Pons (tissue), 1 donor: ENCODE measurements at regions not wholly inside any gene's neighbourhood (a gene's known extent, or its start where the extent isn't known, plus 50 kb on each side); places are given as distances from the start of the nearest gene placed in this dataset.

Experiments
- DNase-seq: peaks from one replicate; pipeline ENCODE4 v3.0.0-alpha.2; 2016; ENCODE audit warnings: low spot score

- no peak for DNase-seq
Measured at GRCh38 chr2:37544591-37545031, 126.8 kb downstream of the CDC42EP3 start.

DNA sequence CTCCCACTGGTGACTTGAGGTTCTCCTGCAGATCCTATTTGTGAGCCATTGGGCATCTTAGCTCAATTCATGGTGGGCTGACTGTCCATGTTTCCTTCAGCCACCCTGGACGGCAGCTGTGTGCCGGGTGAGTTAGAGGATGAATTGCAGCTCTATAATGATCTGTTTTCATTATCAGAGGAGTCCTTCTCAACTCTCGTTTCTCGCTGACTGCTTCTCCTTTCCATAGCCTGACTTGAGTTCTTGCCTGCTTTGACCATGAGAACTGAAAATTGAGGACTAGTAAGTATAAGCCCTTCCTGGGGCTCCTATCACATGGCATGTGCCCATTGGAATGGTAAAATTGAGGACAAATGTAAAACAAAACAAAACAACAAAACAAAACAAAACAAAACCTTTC, 121.8 kb downstream of the CDC42EP3 start:
- no peak for DNase-seq

DNA sequence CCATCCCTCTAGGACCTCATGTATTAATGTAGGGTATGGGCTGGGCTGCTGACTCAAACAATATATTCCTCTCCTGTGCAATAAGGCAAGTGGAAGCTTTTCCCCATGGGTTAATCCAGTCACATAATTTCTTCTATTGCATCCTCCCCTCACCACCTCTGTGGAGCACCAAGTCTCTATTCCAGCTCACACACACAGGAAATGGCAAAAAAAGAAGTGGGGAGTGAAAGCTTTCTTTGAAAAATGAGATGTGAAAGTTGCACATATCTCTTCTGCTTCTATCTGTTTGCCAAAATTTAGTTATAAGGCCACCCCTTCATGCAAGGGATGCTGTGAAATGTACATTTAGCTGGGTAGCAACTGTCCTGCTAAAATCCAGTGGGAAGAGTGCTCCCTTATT, 121.3 kb downstream of the CDC42EP3 start:
- DNase-seq, result no peak

- DNase-seq, result no peak
Measured at GRCh38 chr2:37551783-37552182, 119.7 kb downstream of the CDC42EP3 start.

DNA sequence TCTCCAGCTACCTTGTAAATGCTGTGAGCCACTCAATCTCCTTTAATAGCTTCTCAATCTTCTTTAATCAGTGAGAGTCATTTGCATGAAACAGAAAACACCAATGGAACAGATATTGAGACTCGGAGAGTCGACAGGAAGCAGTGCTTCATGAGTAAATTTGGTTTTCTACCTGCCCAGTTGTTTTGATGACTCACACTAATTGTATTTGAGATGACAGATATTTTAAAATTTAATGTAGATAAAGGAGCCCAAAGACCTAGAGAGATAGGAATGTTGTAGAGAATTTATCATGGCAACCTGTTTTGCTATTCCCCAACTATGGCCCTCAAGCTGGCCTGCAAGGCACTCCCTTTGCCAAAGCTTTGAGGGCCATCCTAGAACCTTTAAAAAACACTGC, 119.1 kb downstream of the CDC42EP3 start:
- DNase-seq, result no peak

- no peak for DNase-seq
Measured at GRCh38 chr2:37553411-37554154, 117.9 kb downstream of the CDC42EP3 start.

DNA sequence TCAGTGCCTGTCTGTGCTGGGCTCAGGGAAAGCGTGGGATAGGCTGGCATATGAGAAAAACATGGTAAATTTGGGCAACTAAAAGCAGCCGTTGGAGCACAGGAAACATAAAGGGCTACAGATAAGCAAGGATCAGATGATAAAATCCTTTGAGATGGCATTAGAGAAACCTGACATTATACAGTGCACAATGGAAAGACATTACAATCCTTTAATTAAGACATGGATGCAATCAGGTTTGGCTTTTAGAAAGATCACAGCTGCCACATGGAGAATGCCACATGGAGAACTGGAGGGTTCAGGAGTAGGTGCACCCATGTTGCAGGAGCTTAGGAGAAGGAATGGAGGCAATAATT, 117.3 kb downstream of the CDC42EP3 start:
- no peak for DNase-seq

GRCh38 chr2:37554687-37555086, 116.8 kb downstream of the CDC42EP3 start:
- no peak for DNase-seq

DNA sequence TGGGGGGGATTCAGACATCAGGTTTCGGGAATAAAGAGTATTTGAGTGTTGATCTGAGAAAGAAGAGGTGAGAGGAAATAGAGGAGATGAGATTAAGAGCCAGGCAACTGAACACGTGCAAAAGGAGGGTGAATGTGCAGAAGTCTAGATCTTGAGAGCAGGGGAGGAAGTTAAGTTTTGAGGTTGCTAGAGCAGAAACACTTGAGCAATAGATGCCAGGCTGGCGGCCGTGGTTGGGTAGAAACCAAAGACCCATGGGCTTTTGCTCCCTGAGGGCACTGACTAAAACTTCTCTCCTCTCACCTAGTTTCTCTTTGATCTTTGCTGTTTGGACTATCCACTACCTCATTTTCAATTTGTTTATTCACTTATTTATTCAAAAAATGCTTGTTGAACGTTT, 116.0 kb downstream of the CDC42EP3 start:
- DNase-seq, result peak; percentile 42

GRCh38 chr2:37556256-37556655, 115.2 kb downstream of the CDC42EP3 start:
- DNase-seq, result no peak

DNA sequence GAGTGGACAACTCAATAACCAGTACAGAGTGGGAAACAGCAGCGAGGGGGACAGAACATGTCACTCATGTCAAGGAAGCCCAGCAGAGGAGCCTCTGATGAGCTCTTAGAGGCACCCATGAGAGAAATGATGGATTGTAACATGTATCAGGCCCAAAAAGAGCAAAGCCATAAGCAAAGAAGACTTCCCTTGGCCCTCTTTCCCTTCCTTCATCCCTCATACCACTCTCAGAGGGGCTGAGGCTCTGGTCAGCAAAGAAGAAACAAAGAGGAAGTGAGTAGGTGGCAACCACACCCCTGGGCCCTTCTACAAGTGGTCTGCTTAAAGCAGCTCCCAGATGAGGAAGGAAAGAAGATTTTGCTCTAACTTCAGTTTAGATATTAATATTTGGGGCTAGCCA, 112.8 kb downstream of the CDC42EP3 start:
- peak; percentile 61 for DNase-seq

- no peak for DNase-seq
Measured at GRCh38 chr2:37560241-37560848, 111.1 kb downstream of the CDC42EP3 start.

DNA sequence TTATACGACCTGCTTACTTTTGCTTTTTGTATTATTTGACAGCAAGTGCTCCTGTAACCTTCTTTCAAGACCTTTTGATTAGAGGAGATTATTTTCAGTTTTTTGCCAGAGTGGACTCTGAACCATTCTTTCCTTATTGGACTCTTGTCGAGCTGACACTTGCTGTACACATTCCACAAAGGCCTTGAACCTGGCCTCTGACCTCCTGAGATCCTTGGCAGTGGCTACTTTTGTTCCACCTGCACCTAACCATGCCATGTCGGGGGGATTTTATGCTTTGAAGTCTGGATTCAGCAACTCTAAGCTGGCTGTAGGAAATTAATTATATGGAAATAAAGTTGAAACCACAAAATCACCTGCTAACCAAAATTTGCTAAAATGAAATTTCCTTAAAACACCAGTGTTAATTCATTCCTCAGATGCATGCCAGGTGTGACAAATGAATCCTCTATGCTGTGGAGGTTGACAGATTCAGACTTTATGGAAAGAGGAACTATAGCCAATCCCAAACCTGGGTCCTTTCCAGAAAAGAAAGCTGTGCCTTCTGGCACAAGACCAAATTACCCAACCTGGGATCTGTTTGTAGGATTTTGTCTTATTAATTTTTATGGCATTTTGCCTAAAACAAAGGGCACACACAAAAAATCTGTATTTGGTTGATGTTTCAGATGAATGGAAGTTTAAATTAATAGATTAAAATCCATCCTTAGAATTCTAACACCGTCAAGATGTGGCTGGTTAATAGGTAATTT, 110.4 kb downstream of the CDC42EP3 start:
- no peak for DNase-seq

- no peak for DNase-seq
Measured at GRCh38 chr2:37561615-37562569, 109.5 kb downstream of the CDC42EP3 start.

DNA sequence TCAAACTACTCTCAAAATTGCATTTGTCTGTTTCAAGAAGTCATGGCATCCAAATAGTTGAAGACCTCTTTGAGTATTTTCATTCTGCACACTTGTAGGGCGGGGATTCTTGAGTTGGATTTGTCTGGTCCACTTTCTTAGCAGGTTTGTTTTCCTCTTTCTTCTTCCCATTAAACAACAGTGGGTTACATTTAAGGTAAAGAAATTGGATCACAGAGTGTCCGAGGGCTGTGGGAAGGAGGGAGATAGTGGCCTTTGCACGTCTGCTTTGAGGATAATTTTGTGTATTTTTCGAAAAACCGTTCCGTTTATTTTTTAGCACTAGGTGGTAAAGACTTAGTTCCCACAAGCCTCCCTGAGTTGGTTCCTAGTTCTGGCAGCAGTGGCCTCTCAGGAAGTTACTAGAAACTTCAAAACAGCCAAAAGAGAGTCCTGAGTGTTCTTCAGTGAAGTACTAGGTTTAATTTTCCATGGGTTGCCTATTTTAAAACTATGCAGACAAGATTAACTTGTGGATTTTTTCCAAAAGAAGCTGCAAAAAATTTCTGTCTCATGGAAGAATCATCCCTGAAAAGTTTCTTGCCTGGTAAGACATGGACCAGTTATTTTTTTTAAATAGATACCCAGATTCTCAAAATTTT, 107.9 kb downstream of the CDC42EP3 start:
- peak; percentile 49 for DNase-seq

DNA sequence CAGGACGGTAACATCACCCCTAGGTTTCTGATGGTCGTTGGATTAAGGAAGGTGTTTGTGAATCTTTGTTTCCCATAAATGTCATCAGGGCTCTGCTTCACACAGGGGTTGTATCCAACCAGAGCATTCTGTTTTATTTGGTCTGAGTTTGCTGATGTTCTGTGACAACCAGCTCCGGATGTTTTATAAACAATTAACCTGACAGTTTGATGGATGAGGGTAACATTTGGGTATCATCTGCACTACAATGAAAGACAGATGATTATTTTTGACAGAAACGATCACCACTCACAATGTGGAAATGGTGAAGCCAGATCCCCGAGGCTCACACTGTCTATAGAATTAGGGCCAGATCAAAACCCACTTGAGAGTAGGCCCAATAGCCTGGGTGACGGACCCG, 107.1 kb downstream of the CDC42EP3 start:
- no peak for DNase-seq

DNA sequence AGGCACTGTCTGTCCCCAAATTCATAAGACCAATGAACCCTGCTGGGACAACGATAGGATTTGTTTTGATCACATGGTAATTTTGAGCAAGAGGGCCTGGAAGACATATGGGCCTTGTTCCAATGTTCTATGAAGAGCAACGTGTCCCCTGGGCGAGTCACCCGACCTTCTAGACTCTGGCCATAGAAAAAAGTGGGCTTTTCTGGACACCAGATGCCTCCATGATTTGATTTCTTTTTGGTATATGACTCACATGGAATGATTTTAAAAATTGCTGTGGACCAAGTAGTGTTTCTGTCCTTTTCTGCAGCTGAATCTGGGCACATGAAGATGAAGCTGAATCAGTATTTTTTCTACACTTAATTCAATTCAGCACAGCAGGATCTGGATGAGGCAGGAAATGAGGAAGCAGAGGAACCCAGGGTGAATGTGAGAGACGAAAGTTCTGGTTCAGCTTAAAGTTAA, 104.9 kb downstream of the CDC42EP3 start:
- DNase-seq, result no peak

DNA sequence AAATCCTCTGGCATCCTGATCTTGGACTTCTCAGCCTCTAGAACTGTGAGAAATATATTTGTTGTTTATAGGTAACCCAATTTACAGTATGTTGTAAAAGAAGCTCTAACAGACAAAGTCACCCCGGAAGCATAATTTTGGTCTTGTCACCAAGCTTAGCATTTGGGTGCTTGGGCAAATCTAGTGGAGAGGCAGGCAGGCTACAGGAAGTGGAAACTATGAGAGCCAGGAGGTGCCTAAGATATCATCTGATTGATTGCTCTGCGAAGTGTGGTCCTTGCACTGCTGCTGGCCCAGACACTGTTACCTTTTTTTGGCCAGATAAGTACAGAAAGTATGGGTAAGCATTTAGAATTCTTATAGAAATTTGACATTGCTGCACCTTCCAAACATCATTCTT, 102.9 kb downstream of the CDC42EP3 start:
- DNase-seq, result no peak

DNA sequence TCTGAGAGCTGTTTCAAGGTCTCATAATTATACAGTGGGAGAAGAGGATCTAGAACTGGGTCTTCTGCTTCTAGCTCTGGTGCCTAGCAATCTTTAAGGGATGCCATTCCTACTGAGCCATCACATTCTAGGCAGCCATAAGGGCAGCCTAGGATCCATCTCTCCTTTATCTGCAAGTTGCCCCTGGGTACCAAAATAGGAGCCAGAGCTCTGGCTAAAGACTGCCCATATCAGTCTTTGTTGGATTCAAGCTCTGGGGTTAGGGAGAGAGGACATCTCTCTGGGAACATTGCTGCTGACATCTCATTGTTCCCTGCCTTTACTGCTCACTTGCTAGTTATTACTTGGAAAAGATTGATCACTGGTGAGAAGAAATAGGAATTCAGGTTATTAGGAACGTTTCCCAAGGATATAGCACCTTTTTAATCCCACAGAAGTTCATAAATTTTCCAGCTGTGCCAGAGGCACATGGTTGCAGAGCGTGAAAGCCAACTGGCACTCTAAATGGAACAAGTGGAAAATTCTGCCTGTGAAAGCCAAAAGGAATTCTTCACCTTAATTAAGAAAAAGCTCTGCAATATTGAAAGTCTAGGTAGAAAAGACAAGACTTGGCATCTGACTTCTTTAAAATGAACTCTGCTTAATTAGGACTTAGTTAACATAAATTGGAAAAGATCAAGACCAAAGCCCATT, 102.2 kb downstream of the CDC42EP3 start:
- no peak for DNase-seq

DNA sequence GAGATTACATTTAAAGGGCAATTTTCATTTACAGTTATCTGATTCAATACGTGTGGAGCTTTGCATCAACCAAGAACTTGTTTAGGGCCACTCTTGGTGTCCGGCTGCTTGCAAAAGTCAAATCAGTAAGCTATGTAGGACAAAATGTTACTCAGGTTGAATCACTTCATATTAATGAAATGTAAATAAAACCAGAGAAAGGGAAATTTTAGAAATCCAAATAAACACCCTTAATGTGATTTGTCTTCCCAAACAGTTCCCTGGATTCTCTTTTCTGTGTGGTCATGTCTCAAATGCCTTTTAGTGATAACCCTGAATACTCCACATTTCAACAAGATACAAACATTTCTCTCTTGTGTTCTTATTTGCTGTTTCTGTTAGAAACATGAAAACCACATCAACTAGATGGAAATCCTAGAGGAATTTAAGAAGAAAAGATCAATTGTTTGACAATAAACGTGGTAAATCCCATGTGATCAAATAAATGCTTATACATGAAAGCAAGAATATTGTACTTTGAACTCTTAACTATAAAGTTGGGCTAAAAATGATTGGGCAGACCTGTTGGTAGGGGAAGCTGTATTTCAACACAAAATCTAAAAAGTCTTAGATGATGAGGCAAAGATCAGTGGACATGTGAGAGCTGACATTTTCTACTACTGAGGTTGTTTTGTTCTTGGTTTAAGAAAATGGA, 101.3 kb downstream of the CDC42EP3 start:
- DNase-seq, result no peak
